ENCODE measurements at regions not wholly inside any gene's neighbourhood (a gene's known extent, or its start where the extent isn't known, plus 50 kb on each side); places are given as distances from the start of the nearest gene placed in this dataset.

GRCh38 chr10:31652038-31652437, 276.6 kb downstream of the ARHGAP12 start:
- H3K4me3 ChIP-seq = no peak overlapping the region
- TF ChIP-seq EZH2 (IDR thresholded peaks at IDR 0.05; ENCODE audit: borderline replicate concordance) = no peak
- TF ChIP-seq EZH2phosphoT487 (IDR thresholded peaks at IDR 0.05; ENCODE audit: low read depth, severe bottlenecking, unreplicated experiment) = no peak
- no peak for TF ChIP-seq CTCF (IDR thresholded peaks at IDR 0.05; ENCODE audit: poor library complexity)
- no peak overlapping the region for H3K4me2 ChIP-seq
- no peaks in the 10 kb centered on the region for H4K20me1 ChIP-seq (ENCODE audit: insufficient read depth, poor library complexity, severe bottlenecking)
- no peaks in the 10 kb centered on the region for H3K9me3 ChIP-seq (ENCODE audit: low read depth)
- no peaks in the 10 kb centered on the region for H3K27me3 ChIP-seq
- no peaks in the 10 kb centered on the region for H3K36me3 ChIP-seq (replicated peaks; ENCODE audit: insufficient read depth, low read depth)
- H3K9me2 ChIP-seq (replicated peaks; ENCODE audit: insufficient read depth) = no peaks in the 10 kb centered on the region
- WGBS (ENCODE audit: low lambda C conversion rate, missing lambda C conversion rate) = 85% methylated on average over 1 of the region's 1 CpG
- DNase-seq (ENCODE audit: low spot score) = no peak
- H3K4me1 ChIP-seq (ENCODE audit: insufficient read depth) = peaks cover 12% of the 10 kb centered on the region
- no peak overlapping the region for H3K27ac ChIP-seq
- no peaks in the 10 kb centered on the region for H3K79me2 ChIP-seq
- no peak overlapping the region for H2AFZ ChIP-seq

- no peaks in the 10 kb centered on the region for H3K9me2 ChIP-seq (replicated peaks; ENCODE audit: insufficient read depth)
- H3K36me3 ChIP-seq (replicated peaks; ENCODE audit: insufficient read depth, low read depth) = no peaks in the 10 kb centered on the region
- peak overlapping the region; percentile 9 for H3K4me2 ChIP-seq
- H2AFZ ChIP-seq = no peak overlapping the region
- no peaks in the 10 kb centered on the region for H3K79me2 ChIP-seq
- TF ChIP-seq EZH2 (IDR thresholded peaks at IDR 0.05; ENCODE audit: borderline replicate concordance) (no peak), EZH2phosphoT487 (IDR thresholded peaks at IDR 0.05; ENCODE audit: low read depth, severe bottlenecking, unreplicated experiment) (no peak), CTCF (IDR thresholded peaks at IDR 0.05; ENCODE audit: poor library complexity) (no peak)
- no peak overlapping the region for H3K4me3 ChIP-seq
- peak overlapping the region; percentile 54 for H3K27ac ChIP-seq
- peak; percentile 61 for DNase-seq (ENCODE audit: low spot score)
- no peaks in the 10 kb centered on the region for H4K20me1 ChIP-seq (ENCODE audit: insufficient read depth, poor library complexity, severe bottlenecking)
- WGBS (ENCODE audit: low lambda C conversion rate, missing lambda C conversion rate) = 51% methylated on average over 8 of the region's 8 CpGs
- peaks cover 12% of the 10 kb centered on the region for H3K4me1 ChIP-seq (ENCODE audit: insufficient read depth)
- H3K27me3 ChIP-seq = no peaks in the 10 kb centered on the region
- no peaks in the 10 kb centered on the region for H3K9me3 ChIP-seq (ENCODE audit: low read depth)
These were observed 278.6 kb downstream of the ARHGAP12 start for GRCh38 chr10:31650010-31650409.

- 38% methylated on average over 8 of the region's 8 CpGs for WGBS (ENCODE audit: low lambda C conversion rate, missing lambda C conversion rate)
- no peaks in the 10 kb centered on the region for H3K79me2 ChIP-seq
- H2AFZ ChIP-seq = no peak overlapping the region
- no peaks in the 10 kb centered on the region for H3K9me2 ChIP-seq (replicated peaks; ENCODE audit: insufficient read depth)
- no peak for DNase-seq (ENCODE audit: low spot score)
- peaks cover 12% of the 10 kb centered on the region for H3K4me1 ChIP-seq (ENCODE audit: insufficient read depth)
- no peak overlapping the region for H3K4me3 ChIP-seq
- no peaks in the 10 kb centered on the region for H3K27me3 ChIP-seq
- H3K4me2 ChIP-seq = peak overlapping the region; percentile 9
- H3K36me3 ChIP-seq (replicated peaks; ENCODE audit: insufficient read depth, low read depth) = no peaks in the 10 kb centered on the region
- no peaks in the 10 kb centered on the region for H4K20me1 ChIP-seq (ENCODE audit: insufficient read depth, poor library complexity, severe bottlenecking)
- no peaks in the 10 kb centered on the region for H3K9me3 ChIP-seq (ENCODE audit: low read depth)
- peak overlapping the region; percentile 54 for H3K27ac ChIP-seq
- no peak for TF ChIP-seq CTCF (IDR thresholded peaks at IDR 0.05; ENCODE audit: poor library complexity)
These were observed 279.7 kb downstream of the ARHGAP12 start for GRCh38 chr10:31648966-31649365.

- Histone ChIP-seq H3K79me2 (no peaks in the 10 kb centered on the region), H3K9me3 (ENCODE audit: low read depth) (no peaks in the 10 kb centered on the region), H3K4me3 (no peak overlapping the region), H3K9me2 (replicated peaks; ENCODE audit: insufficient read depth) (no peaks in the 10 kb centered on the region), H3K36me3 (replicated peaks; ENCODE audit: insufficient read depth, low read depth) (no peaks in the 10 kb centered on the region), H3K4me1 (ENCODE audit: insufficient read depth) (peaks cover 12% of the 10 kb centered on the region), H3K27ac (no peak overlapping the region), H2AFZ (no peak overlapping the region), H3K4me2 (no peak overlapping the region), H3K27me3 (no peaks in the 10 kb centered on the region), H4K20me1 (ENCODE audit: insufficient read depth, poor library complexity, severe bottlenecking) (no peaks in the 10 kb centered on the region)
- no peak for DNase-seq (ENCODE audit: low spot score)
- WGBS (ENCODE audit: low lambda C conversion rate, missing lambda C conversion rate) = 82% methylated on average over 5 of the region's 5 CpGs
- TF ChIP-seq EZH2 (IDR thresholded peaks at IDR 0.05; ENCODE audit: borderline replicate concordance) (no peak), CTCF (IDR thresholded peaks at IDR 0.05; ENCODE audit: poor library complexity) (no peak), EZH2phosphoT487 (IDR thresholded peaks at IDR 0.05; ENCODE audit: low read depth, severe bottlenecking, unreplicated experiment) (no peak)
These were observed 280.8 kb downstream of the ARHGAP12 start for GRCh38 chr10:31647861-31648260.

All from hepatocyte (in vitro differentiated cells).